NOMO-1 (cell line): ENCODE measurements at regions not wholly inside any gene's neighbourhood (a gene's known extent, or its start where the extent isn't known, plus 50 kb on each side); places are given as distances from the start of the nearest gene placed in this dataset.

ENCODE experiments used
- DNase-seq, 2 experiments: peaks; one replicate each; lab custom pipeline; 2025; ENCODE audit not compliant: unreplicated experiment in 2 of 2; lab: John Stamatoyannopoulos, UW

GRCh38 chr12:17276196-17276595 is 670.2 kb upstream of the LMO3 start:
- DNase-seq, result no peak

GRCh38 chr12:17266856-17267255 is 660.9 kb upstream of the LMO3 start:
- DNase-seq, result no peak

- no peak for DNase-seq
These were observed 658.6 kb upstream of the LMO3 start for GRCh38 chr12:17264603-17265002.

GRCh38 chr12:17239874-17240273 is 633.9 kb upstream of the LMO3 start:
- no peak for DNase-seq

- DNase-seq, result no peak
These were observed 630.0 kb upstream of the LMO3 start for GRCh38 chr12:17235996-17236395.

GRCh38 chr12:17215759-17216570 is 610.0 kb upstream of the LMO3 start:
- DNase-seq, result no peak

GRCh38 chr12:17214929-17215328 is 609.0 kb upstream of the LMO3 start:
- no peak for DNase-seq

GRCh38 chr12:17206553-17206952 is 600.6 kb upstream of the LMO3 start:
- no peak for DNase-seq

- no peak for DNase-seq
These were observed 598.5 kb upstream of the LMO3 start for GRCh38 chr12:17204289-17205054.

- DNase-seq, result no peak
These were observed 597.5 kb upstream of the LMO3 start for GRCh38 chr12:17203497-17203896.

- DNase-seq, result no peak
These were observed 592.0 kb upstream of the LMO3 start for GRCh38 chr12:17197971-17198370.

GRCh38 chr12:17192721-17193120 is 586.8 kb upstream of the LMO3 start:
- DNase-seq, result no peak

GRCh38 chr12:17169726-17170471 is 563.9 kb upstream of the LMO3 start:
- no peak for DNase-seq

- DNase-seq, result no peak
These were observed 553.7 kb upstream of the LMO3 start for GRCh38 chr12:17159506-17160300.

GRCh38 chr12:17158201-17158600 is 552.2 kb upstream of the LMO3 start:
- no peak for DNase-seq

- no peak for DNase-seq
These were observed 546.0 kb upstream of the LMO3 start for GRCh38 chr12:17151917-17152316.

- DNase-seq, result no peak
These were observed 542.7 kb upstream of the LMO3 start for GRCh38 chr12:17148706-17149105.

GRCh38 chr12:17142856-17143255 is 536.9 kb upstream of the LMO3 start:
- DNase-seq, result no peak

GRCh38 chr12:17139931-17140330 is 534.0 kb upstream of the LMO3 start:
- DNase-seq, result no peak

GRCh38 chr12:17137396-17137795 is 531.4 kb upstream of the LMO3 start:
- no peak for DNase-seq

- DNase-seq, result no peak
These were observed 528.4 kb upstream of the LMO3 start for GRCh38 chr12:17134315-17134714.
